NCI-H2029 treated with DMSO at 0.1 percent for 48 hours (cell line): ENCODE measurements at regions not wholly inside any gene's neighbourhood (a gene's known extent, or its start where the extent isn't known, plus 50 kb on each side); places are given as distances from the start of the nearest gene placed in this dataset.

Source experiments
- DNase-seq: peaks from one replicate; lab custom pipeline; 2025; lab: John Stamatoyannopoulos, UW

DNA sequence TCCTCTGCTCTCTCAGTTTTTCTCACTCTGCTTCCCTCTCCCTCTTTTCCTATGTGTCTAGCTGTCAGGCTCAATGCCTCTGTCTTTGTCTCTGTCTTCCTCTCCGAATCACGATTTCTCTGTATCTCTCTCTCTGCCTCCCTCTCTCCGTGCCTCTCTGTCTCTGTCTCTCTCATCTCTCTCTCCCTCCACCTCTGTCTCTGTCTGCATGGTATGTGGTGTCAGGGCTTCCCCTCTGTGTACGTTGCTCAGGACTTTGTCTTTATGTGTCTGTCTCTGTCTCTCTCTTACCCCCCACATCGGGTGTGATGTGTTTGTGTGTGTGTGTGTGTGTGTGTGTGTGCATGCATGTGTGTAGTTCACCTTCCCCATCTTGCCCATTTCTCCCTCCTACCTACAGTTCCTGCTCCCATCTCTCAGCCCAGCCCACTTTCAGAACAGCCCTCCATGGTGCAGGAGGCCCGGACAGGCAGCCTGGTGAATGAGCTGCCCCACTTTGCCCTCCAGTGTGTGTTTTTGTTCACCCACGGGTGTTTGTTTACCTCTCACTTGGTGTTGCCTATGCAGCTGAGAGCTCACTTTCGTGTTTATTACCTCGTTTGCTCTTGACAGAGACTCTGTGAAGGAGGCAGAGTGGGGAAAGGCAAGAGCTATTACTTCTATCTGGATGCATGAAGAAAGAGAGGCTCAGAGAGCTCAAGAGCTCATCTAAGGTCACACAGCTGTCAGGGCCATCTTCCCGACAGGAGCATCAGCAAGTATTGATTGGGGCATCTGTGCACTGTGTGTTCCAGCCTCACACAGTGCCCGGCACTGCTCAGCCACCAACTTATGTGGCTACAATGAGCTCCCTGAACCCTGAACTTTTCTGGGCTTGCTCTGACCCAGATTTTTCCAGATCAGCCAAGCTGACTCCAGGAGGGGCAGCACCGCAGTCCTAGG lies 163.5 kb upstream of the ZMIZ1 start:
- no peak for DNase-seq

GRCh38 chr10:78905957-78906308 lies 162.8 kb upstream of the ZMIZ1 start:
- no peak for DNase-seq

- DNase-seq = no peak
Observed at GRCh38 chr10:78906734-78907390, 161.9 kb upstream of the ZMIZ1 start.

GRCh38 chr10:78907551-78908211 lies 161.1 kb upstream of the ZMIZ1 start:
- no peak for DNase-seq

- DNase-seq = no peak
Observed at GRCh38 chr10:78909221-78909620, 159.5 kb upstream of the ZMIZ1 start.

- no peak for DNase-seq
Observed at GRCh38 chr10:78910021-78910420, 158.7 kb upstream of the ZMIZ1 start.

DNA sequence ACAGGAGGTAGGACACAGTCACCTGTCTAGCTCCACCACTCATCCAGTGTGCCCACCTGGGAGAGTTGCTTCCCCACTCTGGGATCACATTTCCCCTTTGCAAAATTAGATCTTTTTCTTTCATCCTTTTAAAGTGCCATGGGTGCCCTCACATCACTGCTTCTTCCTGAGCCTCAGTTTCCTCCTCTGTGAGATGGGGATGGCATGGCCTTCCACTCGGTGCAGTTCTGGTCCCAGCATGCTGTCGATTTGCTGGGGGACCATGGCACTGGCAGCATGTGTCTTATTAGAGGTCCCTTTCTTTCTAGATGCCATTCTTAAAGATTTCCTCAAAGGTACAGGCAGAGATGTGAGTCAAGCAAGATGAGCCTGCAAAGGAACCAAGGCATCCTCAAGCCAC lies 158.3 kb upstream of the ZMIZ1 start:
- no peak for DNase-seq

DNA sequence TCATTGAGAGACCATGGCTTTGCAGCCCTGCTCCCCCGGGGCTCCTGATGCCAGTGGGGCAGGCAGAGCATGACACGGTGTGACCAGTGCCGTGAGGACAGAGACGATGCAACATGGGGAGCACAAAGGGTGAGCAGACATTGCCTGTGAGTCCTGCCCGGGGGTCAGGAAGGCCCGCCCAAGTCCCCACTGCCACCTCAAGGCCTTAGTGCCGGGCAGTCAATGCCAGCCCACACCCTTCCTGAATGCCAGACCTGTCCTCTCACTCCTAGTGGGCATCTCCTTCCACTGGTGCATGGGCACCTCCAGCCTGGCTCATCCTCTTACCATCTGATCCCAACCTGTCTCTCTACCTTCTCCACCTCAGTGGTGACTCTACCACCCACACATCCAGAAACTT lies 157.9 kb upstream of the ZMIZ1 start:
- no peak for DNase-seq

DNA sequence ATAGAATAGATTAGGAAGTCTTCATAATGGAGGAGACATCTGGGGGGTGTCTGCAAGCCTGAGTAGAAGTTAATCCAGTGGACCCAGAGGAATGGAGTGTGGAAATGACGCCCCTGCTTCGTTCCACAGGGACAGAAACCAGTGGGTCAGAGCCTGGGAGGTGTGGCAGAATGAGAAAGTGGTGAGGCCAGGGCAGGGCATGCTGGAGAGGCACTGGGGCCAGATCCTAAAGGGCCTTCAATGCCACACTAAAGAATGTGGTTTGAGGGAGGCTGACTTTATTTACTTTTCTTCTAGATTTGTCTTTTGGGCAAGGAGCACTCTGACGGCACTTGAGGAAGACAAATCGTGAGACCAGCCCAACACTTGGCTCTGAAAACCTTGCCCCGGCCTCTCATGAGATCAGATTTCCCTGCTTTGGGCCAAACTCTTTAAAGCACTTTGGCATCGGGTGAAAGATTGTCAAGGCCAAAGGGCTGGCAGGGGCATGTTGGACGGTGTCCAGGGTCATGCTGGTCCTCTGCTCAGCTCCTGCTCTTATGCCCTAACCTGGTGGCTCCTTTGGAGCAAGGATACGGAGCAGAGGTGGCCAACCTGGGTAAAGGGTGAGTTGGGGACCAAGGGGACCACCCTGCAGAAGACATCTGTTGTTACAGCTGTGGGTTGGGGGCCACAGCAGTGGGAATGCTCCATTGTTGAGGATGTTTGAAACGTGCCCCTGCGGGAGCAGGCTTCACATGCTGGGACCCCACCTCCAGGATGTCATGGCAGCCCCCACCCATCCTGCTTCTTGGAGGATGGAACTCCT lies 157.0 kb upstream of the ZMIZ1 start:
- no peak for DNase-seq

- DNase-seq = no peak
Observed at GRCh38 chr10:78912361-78913218, 156.2 kb upstream of the ZMIZ1 start.

- DNase-seq = no peak
Observed at GRCh38 chr10:78913219-78914059, 155.3 kb upstream of the ZMIZ1 start.

DNA sequence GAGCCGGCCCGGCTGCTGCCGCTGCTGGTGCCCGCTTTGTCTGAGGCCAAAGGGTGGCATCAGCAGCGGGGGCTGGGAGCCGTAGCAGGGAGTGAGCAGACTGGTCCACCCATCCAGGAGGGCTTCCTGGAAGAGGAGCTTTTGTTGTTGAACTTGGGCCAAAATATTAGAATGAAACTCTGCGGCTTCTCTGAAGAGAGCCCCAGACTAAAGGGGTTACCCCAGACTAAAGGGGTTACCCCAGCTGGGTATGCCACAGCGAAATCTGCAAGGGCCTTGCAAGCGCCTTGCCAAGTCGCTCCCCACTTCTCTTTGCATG lies 154.7 kb upstream of the ZMIZ1 start:
- no peak for DNase-seq

DNA sequence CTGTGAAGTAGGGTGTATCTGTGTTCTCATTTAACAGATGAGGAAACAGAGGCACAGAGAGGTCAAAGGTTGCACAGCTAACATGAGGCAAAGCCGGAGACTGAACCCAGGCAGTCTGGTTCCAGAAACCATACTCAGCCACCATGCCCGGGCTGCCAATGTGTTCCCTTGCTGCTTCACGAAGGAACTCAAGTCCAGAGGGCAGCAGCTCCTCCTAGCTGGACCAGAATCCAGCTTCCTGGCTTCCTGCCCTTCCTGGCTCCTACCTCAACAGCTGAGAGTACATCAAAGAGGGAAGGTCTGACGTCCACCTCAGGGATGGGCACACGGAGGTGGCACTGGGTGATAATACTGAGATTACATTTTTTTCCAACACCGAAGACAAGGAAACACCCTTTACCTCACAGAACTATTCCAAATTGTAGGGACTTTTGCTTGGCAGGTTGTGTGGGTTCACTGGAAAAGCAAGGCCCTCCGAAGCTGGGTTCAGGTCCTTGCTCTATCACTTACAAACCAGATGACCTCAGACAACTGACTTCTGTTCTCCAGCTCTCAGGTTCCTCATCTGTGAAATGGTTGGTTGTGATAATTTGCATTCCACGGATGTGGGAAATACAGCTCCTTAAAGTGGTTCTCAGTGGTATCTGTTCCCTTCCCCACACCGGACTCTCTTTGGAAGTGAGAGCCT lies 154.1 kb upstream of the ZMIZ1 start:
- no peak for DNase-seq

DNA sequence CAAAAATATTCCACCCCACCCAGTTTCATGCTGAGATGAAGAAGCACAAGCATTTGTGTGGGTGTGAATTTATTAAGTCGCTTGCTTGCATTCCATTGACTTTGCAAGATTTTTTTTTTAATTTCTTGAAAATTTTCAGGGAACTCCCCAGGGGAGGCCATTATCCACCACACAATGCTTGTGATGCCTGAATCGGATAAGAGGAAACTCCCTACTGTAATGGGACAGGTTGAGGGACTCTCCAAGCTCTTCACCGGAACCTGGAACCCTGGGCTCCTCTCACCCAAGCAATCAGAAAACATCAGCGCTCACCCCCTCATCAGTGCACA lies 153.6 kb upstream of the ZMIZ1 start:
- DNase-seq = no peak

DNA sequence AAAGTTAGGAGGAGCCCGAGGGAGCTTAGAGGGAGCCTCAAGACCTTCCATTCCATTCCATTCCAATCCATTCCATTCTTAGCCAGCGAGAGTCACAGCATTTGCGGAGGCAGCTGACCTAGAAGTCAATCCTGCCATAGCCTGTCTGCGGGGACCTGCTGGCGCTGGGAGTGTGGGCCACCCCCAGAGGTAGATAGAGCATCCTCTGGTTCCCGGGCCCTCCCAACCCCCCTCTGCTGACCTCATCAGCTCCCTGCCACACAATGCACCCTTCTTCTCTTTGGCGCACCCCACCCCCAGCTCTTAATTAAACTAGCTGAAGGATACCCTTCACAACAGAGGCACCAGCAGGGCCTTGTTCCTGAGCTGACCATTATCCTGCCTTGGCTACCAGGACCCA lies 152.5 kb upstream of the ZMIZ1 start:
- no peak for DNase-seq

- no peak for DNase-seq
Observed at GRCh38 chr10:78919181-78919966, 149.4 kb upstream of the ZMIZ1 start.

GRCh38 chr10:78920011-78920410 lies 148.8 kb upstream of the ZMIZ1 start:
- no peak for DNase-seq

GRCh38 chr10:78921895-78922294 lies 146.9 kb upstream of the ZMIZ1 start:
- no peak for DNase-seq

DNA sequence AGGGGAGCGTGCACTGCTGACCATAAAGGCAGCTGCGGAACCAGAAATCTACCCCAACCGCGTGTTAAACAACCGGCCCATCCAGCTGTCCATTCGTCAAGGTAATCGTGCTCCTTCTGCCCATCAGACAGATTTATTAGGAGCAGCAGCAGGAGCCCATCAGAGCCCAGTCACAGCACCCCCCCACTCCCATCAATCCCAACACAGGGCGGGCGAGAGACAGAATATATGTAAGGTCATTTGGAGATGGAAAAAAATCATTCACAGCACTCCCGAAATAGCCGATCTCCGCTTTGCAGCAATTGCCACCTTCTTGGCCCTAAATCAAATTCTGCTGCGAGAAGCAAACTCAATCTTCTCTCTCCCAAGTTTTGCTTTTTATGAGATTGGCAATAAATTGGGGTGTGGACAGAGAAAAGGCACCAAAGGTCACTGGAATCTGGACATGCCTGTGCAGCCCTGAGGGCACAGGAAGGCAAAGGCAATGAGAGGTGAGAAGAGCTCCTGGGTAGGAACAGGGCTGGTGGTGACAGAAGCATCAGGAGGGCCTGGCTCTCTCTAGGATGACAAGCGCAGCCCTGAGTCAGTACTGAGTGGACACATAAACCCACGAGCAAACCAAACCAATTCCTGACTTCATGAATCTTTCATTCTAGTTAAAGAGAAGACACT lies 145.0 kb upstream of the ZMIZ1 start:
- DNase-seq = no peak
